ENCODE measurements at regions not wholly inside any gene's neighbourhood (a gene's known extent, or its start where the extent isn't known, plus 50 kb on each side); places are given as distances from the start of the nearest gene placed in this dataset.

DNA sequence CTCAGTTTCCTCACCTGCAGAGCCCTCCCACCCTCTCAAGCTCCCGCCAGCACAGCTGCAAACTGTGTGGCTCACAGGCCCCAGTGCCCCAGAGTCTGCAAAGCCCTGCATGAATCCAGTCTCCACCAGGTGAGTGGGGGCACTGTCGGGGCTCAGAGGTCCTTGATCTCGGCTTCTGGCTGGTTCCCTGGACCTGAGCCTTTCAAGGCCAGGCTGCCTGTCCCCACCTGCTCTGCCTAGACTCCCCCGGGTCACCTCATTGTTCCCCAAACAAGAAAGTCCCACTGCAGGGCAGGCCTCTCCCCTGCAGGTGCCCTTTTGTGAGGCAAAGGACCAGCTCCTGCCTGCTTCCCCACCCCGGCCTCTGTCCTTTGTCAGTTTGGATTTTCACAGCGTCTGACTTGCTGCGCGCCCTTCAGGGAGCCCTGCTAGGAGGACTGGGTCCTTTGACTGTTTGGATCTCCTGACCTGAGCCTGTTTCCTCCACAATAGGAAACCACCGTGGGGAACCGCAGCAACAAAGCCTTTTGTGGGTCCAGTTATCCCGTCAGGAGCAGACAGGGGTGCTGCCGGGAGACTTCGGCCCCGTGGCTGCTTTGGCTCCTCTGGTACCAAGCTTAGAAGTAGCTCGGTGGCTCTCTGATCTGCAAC lies 200.5 kb upstream of the HDAC4 start:
- Histone ChIP-seq H3K4me1 (ENCODE audit: control insufficient read depth, extremely low read depth, insufficient read depth, low read length) (no peaks in the 10 kb centered on the region), H3K27me3 (ENCODE audit: control insufficient read depth, extremely low read depth, insufficient read depth, low read length) (no peaks in the 10 kb centered on the region), H3K36me3 (ENCODE audit: control insufficient read depth in 2 of 2, extremely low read depth in 1 of 2, insufficient read depth in 2 of 2, low read length in 2 of 2) (no peaks in the 10 kb centered on the region), H4K20me1 (ENCODE audit: control insufficient read depth, extremely low read depth, insufficient read depth, low read length) (no peaks in the 10 kb centered on the region), H2AFZ (ENCODE audit: control insufficient read depth, low read length) (no peak overlapping the region), H3K9me3 (ENCODE audit: control insufficient read depth, low read depth, low read length) (no peaks in the 10 kb centered on the region), H3K4me3 (ENCODE audit: control insufficient read depth in 2 of 3, extremely low read depth in 1 of 3, insufficient read depth in 2 of 3, low read depth in 1 of 3, low read length in 3 of 3) (no peak overlapping the region), H3K79me2 (ENCODE audit: control insufficient read depth, insufficient read depth, low read length) (no peaks in the 10 kb centered on the region), H3K27ac (ENCODE audit: control insufficient read depth, insufficient read depth, low read length) (no peak overlapping the region), H3K9ac (ENCODE audit: control insufficient read depth, extremely low read depth, insufficient read depth, low read length) (no peak overlapping the region), H3K9me1 (ENCODE audit: control insufficient read depth, extremely low read depth, insufficient read depth, low read length) (no peaks in the 10 kb centered on the region), H3K4me2 (ENCODE audit: control insufficient read depth, extremely low read depth, insufficient read depth, low read depth, low read length) (no peak overlapping the region)
- no peak for FAIRE-seq
- DNase-seq (ENCODE audit: low read depth, low spot score) = no peak
- dilution Hi-C loops (cut with MboI; ENCODE audit: extremely low pct_ligation_motif_present, low sequenced_read_pairs) = no loop called here
- no peak for TF ChIP-seq CTCF (optimal IDR thresholded peaks at IDR 0.05 in 1 of 3, IDR thresholded peaks at IDR 0.05 in 1 of 3, conservative IDR thresholded peaks at IDR 0.05 in 1 of 3; ENCODE audit: extremely low read depth in 1 of 3, insufficient read depth in 2 of 3, low read length in 3 of 3)
- no peak for TF ChIP-seq EZH2 (IDR thresholded peaks at IDR 0.05; ENCODE audit: low read length)

DNA sequence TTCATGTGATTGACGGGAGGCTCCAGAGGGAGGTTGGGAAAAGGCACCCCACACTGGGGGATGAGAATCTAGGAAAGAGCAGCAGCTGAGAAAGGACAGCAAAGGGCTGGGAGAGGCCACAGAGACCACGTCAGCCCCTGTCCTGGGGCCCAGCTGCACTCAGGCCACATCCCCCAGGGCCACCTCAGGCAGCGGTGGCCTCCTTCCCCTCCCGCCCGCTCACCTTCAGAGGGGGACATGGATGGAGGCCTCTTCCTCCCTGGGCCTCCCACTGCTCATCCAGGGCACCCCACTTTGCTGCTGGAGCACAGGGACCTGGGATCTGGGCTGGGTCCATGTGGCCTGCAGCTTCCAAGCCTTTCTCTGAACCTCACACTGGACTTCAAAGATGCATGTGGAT lies 199.8 kb upstream of the HDAC4 start:
- no peaks in the 10 kb centered on the region for H3K4me1 ChIP-seq (ENCODE audit: control insufficient read depth, extremely low read depth, insufficient read depth, low read length)
- DNase-seq (ENCODE audit: low read depth, low spot score) = no peak
- no peak overlapping the region for H2AFZ ChIP-seq (ENCODE audit: control insufficient read depth, low read length)
- no peaks in the 10 kb centered on the region for H3K27me3 ChIP-seq (ENCODE audit: control insufficient read depth, extremely low read depth, insufficient read depth, low read length)
- no peaks in the 10 kb centered on the region for H3K79me2 ChIP-seq (ENCODE audit: control insufficient read depth, insufficient read depth, low read length)
- H3K36me3 ChIP-seq (ENCODE audit: control insufficient read depth in 2 of 2, extremely low read depth in 1 of 2, insufficient read depth in 2 of 2, low read length in 2 of 2) = no peaks in the 10 kb centered on the region
- no peak overlapping the region for H3K9ac ChIP-seq (ENCODE audit: control insufficient read depth, extremely low read depth, insufficient read depth, low read length)
- dilution Hi-C loops (cut with MboI; ENCODE audit: extremely low pct_ligation_motif_present, low sequenced_read_pairs) = no loop called here
- H3K4me2 ChIP-seq (ENCODE audit: control insufficient read depth, extremely low read depth, insufficient read depth, low read depth, low read length) = no peak overlapping the region
- no peak overlapping the region for H3K4me3 ChIP-seq (ENCODE audit: control insufficient read depth in 2 of 3, extremely low read depth in 1 of 3, insufficient read depth in 2 of 3, low read depth in 1 of 3, low read length in 3 of 3)
- no peaks in the 10 kb centered on the region for H4K20me1 ChIP-seq (ENCODE audit: control insufficient read depth, extremely low read depth, insufficient read depth, low read length)
- TF ChIP-seq EZH2 (IDR thresholded peaks at IDR 0.05; ENCODE audit: low read length) (no peak), CTCF (optimal IDR thresholded peaks at IDR 0.05 in 1 of 3, IDR thresholded peaks at IDR 0.05 in 1 of 3, conservative IDR thresholded peaks at IDR 0.05 in 1 of 3; ENCODE audit: extremely low read depth in 1 of 3, insufficient read depth in 2 of 3, low read length in 3 of 3) (no peak)
- H3K27ac ChIP-seq (ENCODE audit: control insufficient read depth, insufficient read depth, low read length) = no peak overlapping the region
- FAIRE-seq = no peak
- no peaks in the 10 kb centered on the region for H3K9me3 ChIP-seq (ENCODE audit: control insufficient read depth, low read depth, low read length)
- H3K9me1 ChIP-seq (ENCODE audit: control insufficient read depth, extremely low read depth, insufficient read depth, low read length) = no peaks in the 10 kb centered on the region

Data from keratinocyte (primary cell).